Activated CD4-positive, alpha-beta T cell treated with anti-CD3 and anti-CD28 coated beads, Interleukin-2, amount 10 ng/mL, durations not matched to agents 24 days and 14 days (primary cell): ENCODE measurements at regions not wholly inside any gene's neighbourhood (a gene's known extent, or its start where the extent isn't known, plus 50 kb on each side); places are given as distances from the start of the nearest gene placed in this dataset.
A peak's percentile ranks its signal among the peaks of the same experiment; 100 is the strongest.
"Not testable (repeated sequence)": the region's sequence is repeated elsewhere in the genome, so short reads cannot be mapped to it uniquely, and the experiment has no call there.

Source experiments
- DNase-seq: peaks from one replicate; pipeline ENCODE4 v3.0.0; 2022
- H3K27ac Mint-ChIP-seq: one replicate; pipeline ENCODE4 v1.8.0; 2022; ENCODE audit warnings: mild to moderate bottlenecking, mixed read lengths
- H3K27me3 Mint-ChIP-seq: one replicate; pipeline ENCODE4 v1.8.0; 2022; ENCODE audit warnings: mixed read lengths
- H3K36me3 Mint-ChIP-seq: one replicate; pipeline ENCODE4 v1.8.0; 2022; ENCODE audit warnings: low read depth, mild to moderate bottlenecking, mixed read lengths
- H3K4me1 Mint-ChIP-seq: one replicate; pipeline ENCODE4 v1.8.0; 2021; ENCODE audit warnings: mixed read lengths
- H3K4me3 Mint-ChIP-seq: one replicate; pipeline ENCODE4 v1.8.0; 2022; ENCODE audit warnings: mild to moderate bottlenecking, moderate library complexity, mixed read lengths
- H3K9me3 Mint-ChIP-seq: one replicate; pipeline ENCODE4 v1.8.0; 2021; ENCODE audit warnings: mixed read lengths
- intact Hi-C: fragments of 100-400 bp; cut with micrococcal nuclease; formaldehyde crosslinking; loops from one replicate; pipeline ENCODE4 v1.15.1; 2023

- intact Hi-C loops = no loop called here
- no peak for DNase-seq
- no peak overlapping the region for H3K27ac Mint-ChIP-seq
- H3K4me3 Mint-ChIP-seq = no peak overlapping the region
- H3K9me3 Mint-ChIP-seq = no peaks in the 10 kb centered on the region
- no peaks in the 10 kb centered on the region for H3K27me3 Mint-ChIP-seq
- H3K4me1 Mint-ChIP-seq = no peaks in the 10 kb centered on the region
- no peaks in the 10 kb centered on the region for H3K36me3 Mint-ChIP-seq
Observed at GRCh38 chr10:55704950-55705349, 656.1 kb downstream of the ZWINT start.

- H3K27ac Mint-ChIP-seq = no peak overlapping the region
- intact Hi-C loops = no loop called here
- no peaks in the 10 kb centered on the region for H3K9me3 Mint-ChIP-seq
- no peaks in the 10 kb centered on the region for H3K27me3 Mint-ChIP-seq
- no peaks in the 10 kb centered on the region for H3K4me1 Mint-ChIP-seq
- no peak overlapping the region for H3K4me3 Mint-ChIP-seq
- no peak for DNase-seq
- H3K36me3 Mint-ChIP-seq = no peaks in the 10 kb centered on the region
Observed at GRCh38 chr10:55668326-55668922, 692.6 kb downstream of the ZWINT start.

GRCh38 chr10:55653531-55653930, 707.5 kb downstream of the ZWINT start:
- Mint-ChIP-seq H3K36me3 (no peaks in the 10 kb centered on the region), H3K4me3 (no peak overlapping the region), H3K4me1 (no peaks in the 10 kb centered on the region), H3K27me3 (no peaks in the 10 kb centered on the region), H3K9me3 (no peaks in the 10 kb centered on the region), H3K27ac (no peak overlapping the region)
- DNase-seq = no peak
- intact Hi-C loops = no loop called here

- DNase-seq = no peak
- Mint-ChIP-seq H3K4me1 (no peaks in the 10 kb centered on the region), H3K9me3 (peaks cover 3% of the 10 kb centered on the region), H3K27me3 (no peaks in the 10 kb centered on the region), H3K27ac (no peak overlapping the region), H3K4me3 (no peak overlapping the region), H3K36me3 (no peaks in the 10 kb centered on the region)
- intact Hi-C loops = no loop called here
Observed at GRCh38 chr10:55641601-55642000, 719.5 kb downstream of the ZWINT start.

- H3K9me3 Mint-ChIP-seq = no peaks in the 10 kb centered on the region
- H3K4me1 Mint-ChIP-seq = peaks cover 5% of the 10 kb centered on the region
- DNase-seq = peak; percentile 73
- no peak overlapping the region for H3K27ac Mint-ChIP-seq
- peaks cover 25% of the 10 kb centered on the region for H3K27me3 Mint-ChIP-seq
- intact Hi-C loops = no loop called here
- no peaks in the 10 kb centered on the region for H3K36me3 Mint-ChIP-seq
- peak overlapping the region; percentile 66 for H3K4me3 Mint-ChIP-seq
Observed at GRCh38 chr10:55631071-55631654, 729.9 kb downstream of the ZWINT start.

- Mint-ChIP-seq H3K27me3 (peaks cover 25% of the 10 kb centered on the region), H3K36me3 (no peaks in the 10 kb centered on the region), H3K9me3 (no peaks in the 10 kb centered on the region), H3K4me3 (no peak overlapping the region), H3K4me1 (peaks cover 5% of the 10 kb centered on the region), H3K27ac (no peak overlapping the region)
- DNase-seq = no peak
- intact Hi-C loops = no loop called here
Observed at GRCh38 chr10:55630491-55631056, 730.5 kb downstream of the ZWINT start.

GRCh38 chr10:55629793-55630490, 731.1 kb downstream of the ZWINT start:
- no peak for DNase-seq
- no peaks in the 10 kb centered on the region for H3K9me3 Mint-ChIP-seq
- H3K27me3 Mint-ChIP-seq = peaks cover 25% of the 10 kb centered on the region
- intact Hi-C loops = no loop called here
- no peaks in the 10 kb centered on the region for H3K36me3 Mint-ChIP-seq
- H3K4me3 Mint-ChIP-seq = peak overlapping the region; percentile 11
- peaks cover 5% of the 10 kb centered on the region for H3K4me1 Mint-ChIP-seq
- no peak overlapping the region for H3K27ac Mint-ChIP-seq

- no peaks in the 10 kb centered on the region for H3K36me3 Mint-ChIP-seq
- H3K27me3 Mint-ChIP-seq = peaks cover 25% of the 10 kb centered on the region
- DNase-seq = no peak
- peaks cover 5% of the 10 kb centered on the region for H3K4me1 Mint-ChIP-seq
- intact Hi-C loops = no loop called here
- no peaks in the 10 kb centered on the region for H3K9me3 Mint-ChIP-seq
- no peak overlapping the region for H3K4me3 Mint-ChIP-seq
- no peak overlapping the region for H3K27ac Mint-ChIP-seq
Observed at GRCh38 chr10:55628260-55628701, 732.8 kb downstream of the ZWINT start.

- no peak for DNase-seq
- intact Hi-C loops = no loop called here
- Mint-ChIP-seq H3K27ac (no peak overlapping the region), H3K4me1 (peaks cover 5% of the 10 kb centered on the region), H3K36me3 (no peaks in the 10 kb centered on the region), H3K4me3 (no peak overlapping the region), H3K9me3 (no peaks in the 10 kb centered on the region), H3K27me3 (peaks cover 25% of the 10 kb centered on the region)
Observed at GRCh38 chr10:55627501-55628051, 733.5 kb downstream of the ZWINT start.

- DNase-seq = not testable (repeated sequence)
Observed at GRCh38 chr10:55601690-55602478, 759.2 kb downstream of the ZWINT start.

GRCh38 chr10:55551603-55552002, 750.6 kb upstream of the PCDH15 start:
- Mint-ChIP-seq H3K27ac (no peak overlapping the region), H3K27me3 (no peaks in the 10 kb centered on the region), H3K4me1 (no peaks in the 10 kb centered on the region), H3K4me3 (no peak overlapping the region), H3K36me3 (no peaks in the 10 kb centered on the region), H3K9me3 (no peaks in the 10 kb centered on the region)
- DNase-seq = no peak
- intact Hi-C loops = no loop called here

More at GRCh38 chr10:55601690-55602478, 759.2 kb downstream of the ZWINT start:
- intact Hi-C loops, H3K27ac Mint-ChIP-seq, H3K27me3 Mint-ChIP-seq, H3K4me3 Mint-ChIP-seq, H3K36me3 Mint-ChIP-seq, H3K9me3 Mint-ChIP-seq, H3K4me1 Mint-ChIP-seq: not testable (repeated sequence)

- Mint-ChIP-seq H3K27me3 (no peaks in the 10 kb centered on the region), H3K4me3 (no peak overlapping the region), H3K27ac (no peak overlapping the region), H3K4me1 (no peaks in the 10 kb centered on the region), H3K9me3 (no peaks in the 10 kb centered on the region), H3K36me3 (no peaks in the 10 kb centered on the region)
- no peak for DNase-seq
- intact Hi-C loops = no loop called here
Observed at GRCh38 chr10:55550236-55550635, 749.2 kb upstream of the PCDH15 start.

GRCh38 chr10:55537497-55537896, 736.5 kb upstream of the PCDH15 start:
- H3K36me3 Mint-ChIP-seq, H3K9me3 Mint-ChIP-seq, DNase-seq, H3K27me3 Mint-ChIP-seq, intact Hi-C loops, H3K4me1 Mint-ChIP-seq, H3K27ac Mint-ChIP-seq, H3K4me3 Mint-ChIP-seq: not testable (repeated sequence)
